GM10248 (cell line): ENCODE measurements at regions not wholly inside any gene's neighbourhood (a gene's known extent, or its start where the extent isn't known, plus 50 kb on each side); places are given as distances from the start of the nearest gene placed in this dataset.
"Not testable (repeated sequence)": the region's sequence is repeated elsewhere in the genome, so short reads cannot be mapped to it uniquely, and the experiment has no call there.

Source experiments
- CTCF ChIA-PET: fragments of 300-600 bp; sonication (Branson Sonifier 250); formaldehyde crosslinking; extraction: SDS; loops from one replicate; lab custom pipeline; 2021; ENCODE audit warnings: antibody characterized with exemption; lab: Yijun Ruan, JAX
- POLR2A ChIA-PET: fragments of 350-650 bp; sonication (Branson Sonifier 250); formaldehyde crosslinking; extraction: SDS; loops from one replicate; lab custom pipeline; 2020; ENCODE audit warnings: antibody characterized with exemption; lab: Yijun Ruan, JAX
- DNase-seq: peaks from one replicate; pipeline ENCODE4 v3.0.0; 2012; ENCODE audit errors: extremely low spot score
- TF ChIP-seq, protein P1 (sequence below): IDR thresholded peaks from 2 replicates; pipeline ENCODE4 v1.5.1; 2012; ENCODE audit warnings: mild to moderate bottlenecking, low read depth; ENCODE audit errors: extremely low read depth, missing control alignments, control extremely low read depth

DNA sequence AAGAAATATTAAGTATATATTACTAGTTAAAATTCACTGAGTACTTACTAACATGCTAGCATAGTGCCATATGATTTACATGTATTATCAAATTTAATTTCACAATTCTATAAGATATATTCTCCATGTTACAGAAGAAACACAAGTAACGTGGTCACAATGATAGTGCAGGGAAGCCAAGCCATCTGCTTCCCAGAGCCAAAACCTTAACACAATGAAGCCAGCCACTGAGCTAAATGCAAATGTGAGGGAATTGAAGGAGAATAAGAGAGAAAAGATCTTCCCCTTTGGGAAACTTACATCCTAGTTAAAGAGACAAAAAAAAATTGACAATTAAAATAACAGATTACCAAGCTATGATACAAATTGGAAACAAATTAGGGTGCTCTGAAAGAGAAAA lies 63.6 kb downstream of the ELAPOR2 start:
- ChIA-PET CTCF (interaction anchor here (0.7 to 1.5 kb wide), 4 partner anchors 17 to 30 kb away, joined by 3 to 5 read pairs (median 3); no protein-coding TSS in a partner anchor), POLR2A (no interaction called here)
- no peak for DNase-seq
- TF ChIP-seq, protein P1, sequence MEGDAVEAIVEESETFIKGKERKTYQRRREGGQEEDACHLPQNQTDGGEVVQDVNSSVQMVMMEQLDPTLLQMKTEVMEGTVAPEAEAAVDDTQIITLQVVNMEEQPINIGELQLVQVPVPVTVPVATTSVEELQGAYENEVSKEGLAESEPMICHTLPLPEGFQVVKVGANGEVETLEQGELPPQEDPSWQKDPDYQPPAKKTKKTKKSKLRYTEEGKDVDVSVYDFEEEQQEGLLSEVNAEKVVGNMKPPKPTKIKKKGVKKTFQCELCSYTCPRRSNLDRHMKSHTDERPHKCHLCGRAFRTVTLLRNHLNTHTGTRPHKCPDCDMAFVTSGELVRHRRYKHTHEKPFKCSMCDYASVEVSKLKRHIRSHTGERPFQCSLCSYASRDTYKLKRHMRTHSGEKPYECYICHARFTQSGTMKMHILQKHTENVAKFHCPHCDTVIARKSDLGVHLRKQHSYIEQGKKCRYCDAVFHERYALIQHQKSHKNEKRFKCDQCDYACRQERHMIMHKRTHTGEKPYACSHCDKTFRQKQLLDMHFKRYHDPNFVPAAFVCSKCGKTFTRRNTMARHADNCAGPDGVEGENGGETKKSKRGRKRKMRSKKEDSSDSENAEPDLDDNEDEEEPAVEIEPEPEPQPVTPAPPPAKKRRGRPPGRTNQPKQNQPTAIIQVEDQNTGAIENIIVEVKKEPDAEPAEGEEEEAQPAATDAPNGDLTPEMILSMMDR: no peak

DNA sequence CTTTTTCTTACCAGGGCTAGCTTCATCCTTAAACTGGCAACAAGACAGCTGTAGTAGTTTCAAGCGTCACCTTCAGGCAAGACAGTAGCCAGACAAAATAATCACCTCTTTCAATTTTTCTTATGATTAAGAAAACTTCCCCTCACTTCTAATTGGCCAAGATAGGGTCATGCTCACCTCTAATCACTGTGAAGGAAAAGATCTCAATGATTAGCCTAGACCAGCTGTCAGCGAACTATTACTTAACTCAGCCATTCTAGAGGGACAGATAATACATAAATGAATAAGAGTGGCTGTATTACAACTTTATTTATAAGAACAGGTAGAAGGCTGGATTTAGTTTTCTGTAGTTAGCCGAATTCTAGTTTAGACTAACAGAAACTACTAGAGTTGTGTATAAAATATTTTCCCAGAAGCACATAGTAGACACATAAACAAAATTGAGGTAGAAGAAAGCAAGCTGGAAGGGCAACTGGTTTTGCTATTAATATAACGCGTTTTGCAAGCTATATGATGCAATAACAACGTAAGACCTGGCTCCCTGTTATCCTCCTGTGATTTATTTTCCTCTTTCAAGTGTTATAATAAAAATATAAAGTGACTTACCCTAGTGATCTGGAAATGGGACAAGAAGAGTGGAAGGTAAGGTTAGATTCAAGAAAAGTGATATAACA lies 64.3 kb downstream of the ELAPOR2 start:
- DNase-seq: no peak

DNA sequence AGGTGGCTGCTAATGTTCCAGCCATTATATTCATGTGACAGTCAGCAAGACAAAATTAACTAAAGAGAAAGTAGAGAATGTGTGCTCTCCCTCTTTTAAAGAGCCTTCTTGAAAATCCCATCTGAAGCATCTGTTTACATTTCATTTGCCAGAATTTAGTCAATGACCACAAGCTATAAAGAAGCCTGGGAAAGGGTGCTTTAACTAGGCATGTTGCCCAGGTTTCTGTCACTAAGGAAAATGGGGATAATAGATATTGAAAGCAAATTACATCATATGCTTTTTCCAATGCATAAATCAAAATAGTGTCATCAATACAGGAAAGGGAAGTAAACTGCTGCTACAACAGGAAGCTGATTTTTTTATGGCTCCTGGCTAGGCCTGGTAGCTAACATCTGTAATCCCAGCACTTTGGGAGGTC lies 67.7 kb downstream of the ELAPOR2 start:
- POLR2A ChIA-PET: no interaction called here
- CTCF ChIA-PET: interaction anchor here (1.4 to 3.3 kb wide), 6 partner anchors 9 to 157 kb away, joined by 3 to 19 read pairs (median 6); no protein-coding TSS in a partner anchor
- no peak for DNase-seq
- TF ChIP-seq, protein P1: no peak

More for the DNA sequence above, 64.3 kb downstream of the ELAPOR2 start:
- TF ChIP-seq, protein P1: no peak
- CTCF ChIA-PET: interaction anchor here (0.7 to 1.6 kb wide), 7 partner anchors 9 to 153 kb away, joined by 3 to 11 read pairs (median 3); no protein-coding TSS in a partner anchor
- POLR2A ChIA-PET: no interaction called here

DNA sequence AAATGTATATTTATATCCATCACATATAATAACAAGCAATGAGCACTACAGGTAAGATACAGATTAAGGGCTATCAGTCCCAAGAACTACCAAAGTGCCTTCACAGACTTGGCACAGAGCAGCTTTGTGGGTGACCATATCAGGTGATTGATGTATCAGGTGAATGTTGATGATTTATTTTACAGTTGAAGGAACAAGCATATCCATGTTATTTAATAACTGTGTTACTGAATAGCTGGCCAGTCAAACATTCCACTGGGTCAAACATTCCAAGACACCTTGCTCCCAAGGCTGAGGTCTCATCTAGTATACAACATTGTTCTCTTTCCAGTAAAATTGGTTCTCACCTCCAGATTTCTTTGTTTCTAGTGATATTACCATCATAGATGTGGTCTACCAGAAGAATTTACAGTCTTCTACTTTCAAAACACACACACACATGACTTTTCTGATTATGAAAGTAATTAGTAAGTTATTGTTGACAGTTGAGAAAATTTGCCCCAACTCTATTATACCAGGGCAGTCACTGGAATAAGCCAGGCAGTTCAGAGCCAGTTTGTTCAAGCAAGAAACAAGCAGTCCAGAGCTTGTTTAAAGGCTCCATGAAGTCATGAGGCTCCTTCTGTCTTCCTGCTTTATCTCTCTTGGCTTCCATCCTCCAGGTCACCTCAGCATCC lies 68.2 kb downstream of the ELAPOR2 start:
- ChIA-PET POLR2A (no interaction called here), CTCF (interaction anchor here (1.2 to 3.3 kb wide), 9 partner anchors 10 to 158 kb away, joined by 3 to 19 read pairs (median 5); partner anchors contain the start of gene ELAPOR2)
- TF ChIP-seq, protein P1: no peak

DNA sequence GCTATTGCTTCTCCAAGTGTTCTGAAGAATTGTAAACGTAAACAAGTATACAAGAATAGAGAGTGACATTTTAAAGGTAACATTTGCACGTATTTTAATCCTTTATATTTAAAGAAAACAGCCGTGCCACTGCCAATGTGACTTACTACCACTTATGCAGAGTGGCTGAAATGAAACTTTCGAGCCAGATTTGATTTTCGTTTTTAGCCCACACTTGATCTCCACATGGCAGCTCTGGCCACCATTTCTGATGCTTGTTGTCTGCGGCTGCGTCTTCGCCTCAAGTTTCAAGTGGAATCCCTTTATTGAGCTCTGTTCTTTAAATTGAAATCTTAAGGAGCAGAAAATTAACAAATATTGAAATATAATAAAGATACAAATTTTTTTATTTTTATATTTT lies 70.0 kb downstream of the ELAPOR2 start:
- POLR2A ChIA-PET: no interaction called here
- TF ChIP-seq, protein P1: no peak
- CTCF ChIA-PET: interaction anchor here (1.2 kb wide), 1 partner anchor 24 kb away, joined by 3 read pairs; no protein-coding TSS in a partner anchor
- no peak for DNase-seq

More for the DNA sequence above, 68.2 kb downstream of the ELAPOR2 start:
- no peak for DNase-seq

DNA sequence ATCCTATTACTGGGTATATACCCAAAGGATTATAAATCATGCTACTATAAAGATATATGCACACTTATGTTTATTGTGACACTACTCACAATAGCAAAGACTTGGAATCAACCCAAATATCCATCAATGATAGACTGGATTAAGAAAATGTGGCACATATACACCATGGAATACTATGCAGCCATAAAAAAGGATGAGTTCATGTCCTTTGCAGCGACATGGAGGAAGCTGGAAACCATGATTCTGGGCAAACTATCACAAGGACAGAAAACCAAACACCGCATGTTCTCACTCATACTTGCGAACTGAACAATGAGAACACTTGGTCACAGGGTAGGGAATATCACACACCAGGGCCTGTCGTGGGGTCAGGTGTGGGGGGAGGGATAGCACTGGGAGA lies 71.6 kb downstream of the ELAPOR2 start:
- DNase-seq, POLR2A ChIA-PET, CTCF ChIA-PET: not testable (repeated sequence)

DNA sequence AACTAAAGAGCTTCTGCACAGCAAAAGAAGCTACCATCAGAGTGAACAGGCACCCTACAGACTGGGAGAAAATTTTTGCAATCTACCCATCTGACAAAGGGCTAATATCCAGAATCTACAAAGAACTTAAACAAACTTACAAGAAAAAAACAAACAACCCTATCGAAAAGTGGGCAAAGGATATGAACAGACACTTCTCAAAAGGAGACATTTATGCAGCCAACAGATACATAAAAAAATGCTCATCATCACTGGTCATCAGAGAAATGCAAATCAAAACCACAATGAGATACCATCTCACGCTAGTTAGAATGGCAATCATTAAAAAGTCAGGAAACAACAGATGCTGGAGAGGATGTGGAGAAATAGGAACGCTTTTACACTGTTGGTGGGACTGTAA lies 72.1 kb downstream of the ELAPOR2 start:
- POLR2A ChIA-PET, DNase-seq, CTCF ChIA-PET: not testable (repeated sequence)

DNA sequence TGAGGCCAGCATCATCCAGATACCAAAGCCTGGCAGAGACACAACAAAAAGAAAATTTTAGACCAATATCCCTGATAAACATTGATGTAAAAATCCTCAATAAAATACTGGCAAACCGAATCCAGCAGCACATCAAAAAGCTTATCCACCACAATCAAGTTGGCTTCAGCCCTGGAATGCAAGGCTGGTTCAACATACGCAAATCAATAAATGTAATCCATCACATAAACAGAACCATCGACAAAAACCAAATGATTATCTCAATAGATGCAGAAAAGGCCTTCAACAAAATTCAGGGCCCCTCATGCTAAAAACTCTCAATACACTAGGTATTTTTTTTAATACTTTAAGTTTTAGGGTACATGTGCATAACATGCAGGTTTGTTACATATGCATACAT lies 74.1 kb downstream of the ELAPOR2 start:
- DNase-seq, CTCF ChIA-PET, POLR2A ChIA-PET: not testable (repeated sequence)

DNA sequence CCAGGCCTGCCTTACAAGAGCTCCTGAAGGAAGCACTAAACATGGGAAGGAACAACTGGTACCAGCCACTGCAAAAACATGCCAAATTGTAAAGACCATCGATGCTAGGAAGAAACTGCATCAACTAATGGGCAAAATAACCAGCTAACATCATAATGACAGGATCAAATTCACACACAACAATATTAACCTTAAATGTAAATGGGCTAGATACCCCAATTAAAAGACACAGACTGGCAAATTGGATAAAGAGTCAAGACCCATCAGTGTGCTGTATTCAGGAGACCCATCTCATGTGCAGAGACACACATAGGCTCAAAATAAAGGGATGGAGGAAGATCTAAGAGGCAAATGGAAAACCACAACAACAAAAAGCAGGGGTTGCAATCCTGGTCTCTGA lies 75.8 kb downstream of the ELAPOR2 start:
- POLR2A ChIA-PET, DNase-seq: not testable (repeated sequence)
- CTCF ChIA-PET: interaction anchor here (1.2 to 1.4 kb wide), 2 partner anchors 9 to 26 kb away, joined by 3 read pairs; no protein-coding TSS in a partner anchor

DNA sequence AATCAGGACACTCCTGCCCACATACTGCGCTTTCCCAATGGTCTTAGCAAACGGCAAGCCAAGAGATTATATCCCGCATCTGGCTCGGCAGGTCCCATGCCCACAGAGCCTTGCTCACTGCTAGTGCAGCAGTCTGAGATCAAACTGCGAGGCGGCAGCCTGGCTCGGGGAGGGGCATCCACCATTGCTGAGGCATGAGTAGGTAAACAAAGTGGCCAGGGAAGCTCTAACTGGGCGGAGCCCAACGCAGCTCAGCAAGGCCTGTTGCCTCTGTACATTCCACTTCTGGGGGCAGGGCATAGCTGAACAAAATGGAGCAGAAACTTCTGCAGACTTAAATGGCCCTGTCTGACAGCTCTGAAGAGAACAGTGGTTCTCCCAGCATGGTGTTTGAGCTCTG lies 77.5 kb downstream of the ELAPOR2 start:
- POLR2A ChIA-PET, DNase-seq: not testable (repeated sequence)
- CTCF ChIA-PET: interaction anchor here (1.2 to 1.6 kb wide), 3 partner anchors 22 to 55 kb away, joined by 3 to 5 read pairs (median 3); no protein-coding TSS in a partner anchor
